Ovary (tissue), 3 donors: ENCODE measurements at regions not wholly inside any gene's neighbourhood (a gene's known extent, or its start where the extent isn't known, plus 50 kb on each side); places are given as distances from the start of the nearest gene placed in this dataset.

Source experiments
- EP300 ChIP-seq: sonication (generic); formaldehyde crosslinking; IDR thresholded peaks from one replicate; pipeline ENCODE4 v1.6.1; 2017; ENCODE audit warnings: antibody characterized with exemption
- POLR2A ChIP-seq: fragments of 450-650 bp; IDR thresholded peaks from one replicate; pipeline ENCODE4 v1.6.1; 2017; ENCODE audit warnings: antibody characterized with exemption, mild to moderate bottlenecking, moderate library complexity
- TF ChIP-seq, protein P1 (sequence below), 3 donors: fragments of 450-650 bp in 2 of 3; fragments of 200-600 bp in 1 of 3; IDR thresholded peaks; one replicate each; pipeline versions ENCODE4 v1.5.1 to v1.8.0; 2016 to 2022; ENCODE audit warnings: antibody characterized with exemption in 3 of 3, mild to moderate bottlenecking in 1 of 3
- donor health status: DM: no; HTN: no; CAD: no.

DNA sequence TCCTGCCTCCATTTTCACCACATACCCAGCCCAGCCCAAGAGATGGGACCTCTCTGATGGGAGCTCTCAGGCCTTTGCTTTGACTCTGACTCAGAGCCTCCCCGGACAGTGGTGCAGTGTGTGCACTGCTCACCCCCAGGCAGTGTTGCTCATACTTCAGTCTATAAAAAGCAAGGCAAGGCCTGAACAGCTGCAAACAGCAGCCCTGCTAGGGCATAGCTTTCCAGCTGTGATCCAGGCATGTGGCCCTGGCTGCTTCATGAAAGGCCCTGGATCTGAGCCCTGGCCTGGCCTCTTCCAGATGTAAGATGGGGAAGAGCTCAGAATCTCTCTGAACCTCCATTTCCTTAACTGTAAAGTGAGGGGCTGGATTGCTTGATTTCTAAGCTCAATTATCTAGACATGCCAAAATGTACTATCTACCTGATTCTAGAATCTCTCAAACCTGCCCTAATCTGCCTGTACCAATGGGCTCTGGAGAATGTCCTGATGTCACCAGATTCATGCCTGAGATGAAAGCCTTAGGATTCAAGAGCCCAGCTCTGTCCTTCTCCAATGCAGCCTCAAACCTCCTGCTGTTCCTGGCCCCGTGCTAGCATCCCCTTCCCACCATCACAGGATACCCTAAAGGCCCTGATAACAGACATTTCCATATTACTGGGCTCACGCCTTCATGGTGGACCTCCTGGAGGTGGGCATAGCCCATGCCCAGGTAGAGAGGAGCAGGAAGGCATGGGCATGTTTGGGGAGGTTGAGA is 206.9 kb downstream of the ARL4C start:
- no peak for TF ChIP-seq POLR2A
- TF ChIP-seq, protein P1, sequence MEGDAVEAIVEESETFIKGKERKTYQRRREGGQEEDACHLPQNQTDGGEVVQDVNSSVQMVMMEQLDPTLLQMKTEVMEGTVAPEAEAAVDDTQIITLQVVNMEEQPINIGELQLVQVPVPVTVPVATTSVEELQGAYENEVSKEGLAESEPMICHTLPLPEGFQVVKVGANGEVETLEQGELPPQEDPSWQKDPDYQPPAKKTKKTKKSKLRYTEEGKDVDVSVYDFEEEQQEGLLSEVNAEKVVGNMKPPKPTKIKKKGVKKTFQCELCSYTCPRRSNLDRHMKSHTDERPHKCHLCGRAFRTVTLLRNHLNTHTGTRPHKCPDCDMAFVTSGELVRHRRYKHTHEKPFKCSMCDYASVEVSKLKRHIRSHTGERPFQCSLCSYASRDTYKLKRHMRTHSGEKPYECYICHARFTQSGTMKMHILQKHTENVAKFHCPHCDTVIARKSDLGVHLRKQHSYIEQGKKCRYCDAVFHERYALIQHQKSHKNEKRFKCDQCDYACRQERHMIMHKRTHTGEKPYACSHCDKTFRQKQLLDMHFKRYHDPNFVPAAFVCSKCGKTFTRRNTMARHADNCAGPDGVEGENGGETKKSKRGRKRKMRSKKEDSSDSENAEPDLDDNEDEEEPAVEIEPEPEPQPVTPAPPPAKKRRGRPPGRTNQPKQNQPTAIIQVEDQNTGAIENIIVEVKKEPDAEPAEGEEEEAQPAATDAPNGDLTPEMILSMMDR (IDR thresholded peaks at IDR 0.05): no peak
- no peak for TF ChIP-seq EP300
